CD4-positive, alpha-beta T cell (primary cell): ENCODE measurements at regions not wholly inside any gene's neighbourhood (a gene's known extent, or its start where the extent isn't known, plus 50 kb on each side); places are given as distances from the start of the nearest gene placed in this dataset.

Source experiments
- ATAC-seq: fragments of 200-7000 bp; cut with Tn5 transposase; one replicate; pipeline ENCODE4 v1.10.0; 2022; ENCODE audit warnings: mild to moderate bottlenecking; ENCODE audit not compliant: poor library complexity
- CTCF ChIA-PET: fragments of 350-600 bp; sonication (Branson Sonifier 250); formaldehyde crosslinking; loops from one replicate; lab custom pipeline; 2021; ENCODE audit warnings: antibody characterized with exemption, inconsistent platforms; lab: Charles Lee
- POLR2A ChIA-PET: fragments of 350-600 bp; sonication (Branson Sonifier 250); formaldehyde crosslinking; loops from one replicate; lab custom pipeline; 2021; ENCODE audit warnings: antibody characterized with exemption, inconsistent platforms; lab: Charles Lee
- DNase-seq, 14 experiments: peaks; one replicate each; pipeline ENCODE4 v3.0.0-alpha.2; 2013 to 2020; ENCODE audit warnings: mixed read lengths in 2 of 14
- H3K27ac ChIP-seq, 2 donors: one replicate each; pipeline versions ENCODE4 v1.5.1 to v1.7.0; 2013; ENCODE audit warnings: low read length in 2 of 2, low read depth in 1 of 2, mild to moderate bottlenecking in 1 of 2
- H3K27me3 ChIP-seq, 2 experiments: 1 replicate in 1 of 2; 2 replicates in 1 of 2; pipeline versions ENCODE4 v1.6.1 to v1.7.0; 2013; ENCODE audit warnings: low read length in 2 of 2, control low read depth in 1 of 2, mild to moderate bottlenecking in 1 of 2, moderate library complexity in 1 of 2; ENCODE audit not compliant: insufficient read depth in 2 of 2, control insufficient read depth in 1 of 2
- H3K36me3 ChIP-seq: one replicate; pipeline ENCODE4 v1.6.1; 2013; ENCODE audit warnings: low read length, control low read depth; ENCODE audit not compliant: insufficient read depth
- H3K4me1 ChIP-seq: one replicate; pipeline ENCODE4 v1.6.1; 2013; ENCODE audit warnings: low read length, control low read depth; ENCODE audit not compliant: insufficient read depth
- H3K4me3 ChIP-seq: one replicate; pipeline ENCODE4 v1.5.1; 2013; ENCODE audit warnings: mild to moderate bottlenecking, low read length, moderate library complexity
- H3K9me3 ChIP-seq, 2 experiments: 1 replicate in 1 of 2; 2 replicates in 1 of 2; pipeline versions ENCODE4 v1.6.1 to v1.7.0; 2013; ENCODE audit warnings: low read length in 2 of 2, mild to moderate bottlenecking in 2 of 2, control low read depth in 1 of 2, moderate library complexity in 1 of 2; ENCODE audit not compliant: control insufficient read depth in 1 of 2, insufficient read depth in 1 of 2
- H3K27ac Mint-ChIP-seq: one replicate; pipeline ENCODE4 v1.8.0; 2020; ENCODE audit warnings: mixed read lengths
- H3K27me3 Mint-ChIP-seq: one replicate; pipeline ENCODE4 v1.8.0; 2021; ENCODE audit warnings: mixed read lengths
- H3K36me3 Mint-ChIP-seq: one replicate; pipeline ENCODE4 v1.8.0; 2021; ENCODE audit warnings: low read depth, mixed read lengths
- H3K4me1 Mint-ChIP-seq: one replicate; pipeline ENCODE4 v1.8.0; 2021; ENCODE audit warnings: low read depth, mixed read lengths
- H3K4me3 Mint-ChIP-seq: one replicate; pipeline ENCODE4 v1.8.0; 2020; ENCODE audit warnings: mild to moderate bottlenecking, mixed read lengths
- H3K9me3 Mint-ChIP-seq: one replicate; pipeline ENCODE4 v1.8.0; 2020; ENCODE audit warnings: mixed read lengths
- CTCF ChIP-seq: fragments of 200-600 bp; IDR thresholded peaks from one replicate; pipeline ENCODE4 v1.8.0; 2022; ENCODE audit warnings: antibody characterized with exemption, mild to moderate bottlenecking
- intact Hi-C, 2 experiments: fragments of 100-400 bp; cut with DNase I in 1 of 2; cut with micrococcal nuclease in 1 of 2; formaldehyde crosslinking; loops; one replicate each; pipeline versions ENCODE4 v1.15.1 to v1.9.0; 2023 to 2025; cut with DNase I, micrococcal nuclease

GRCh38 chr1:58136387-58136786, 410.1 kb downstream of the OMA1 start:
- ChIA-PET POLR2A (no interaction called here), CTCF (interaction anchor here (0.5 kb wide), 1 partner anchor 31 kb away, joined by 3 read pairs; no protein-coding TSS in a partner anchor)
- Histone ChIP-seq H3K4me1 (no peaks in the 10 kb centered on the region), H3K27ac (no peak overlapping the region), H3K4me3 (no peak overlapping the region), H3K36me3 (no peaks in the 10 kb centered on the region), H3K9me3 (peaks cover 0 to 6% of the 10 kb centered on the region in 2 experiments), H3K27me3 (no peaks in the 10 kb centered on the region)
- peak in 2 of 14 experiments; percentile 10 to 17 for DNase-seq
- Mint-ChIP-seq H3K36me3 (no peaks in the 10 kb centered on the region), H3K4me3 (no peak overlapping the region), H3K4me1 (peaks cover 6% of the 10 kb centered on the region), H3K27ac (no peak overlapping the region), H3K9me3 (peaks cover 6% of the 10 kb centered on the region), H3K27me3 (no peaks in the 10 kb centered on the region)
- ATAC-seq: no peak
- no peak for TF ChIP-seq CTCF
- intact Hi-C loops: no loop called here

- no peak overlapping the region for H3K27ac ChIP-seq
- H3K36me3 ChIP-seq: no peaks in the 10 kb centered on the region
- H3K27me3 ChIP-seq: no peaks in the 10 kb centered on the region
- peaks cover 0 to 6% of the 10 kb centered on the region in 2 experiments for H3K9me3 ChIP-seq
- TF ChIP-seq CTCF: no peak
- no peak overlapping the region for H3K4me3 ChIP-seq
- Mint-ChIP-seq H3K4me3 (no peak overlapping the region), H3K4me1 (peaks cover 6% of the 10 kb centered on the region), H3K27ac (no peak overlapping the region), H3K27me3 (no peaks in the 10 kb centered on the region), H3K36me3 (no peaks in the 10 kb centered on the region), H3K9me3 (peaks cover 6% of the 10 kb centered on the region)
- ChIA-PET POLR2A (no interaction called here), CTCF (no interaction called here)
- H3K4me1 ChIP-seq: no peaks in the 10 kb centered on the region
- DNase-seq (no peak), ATAC-seq (no peak)
- intact Hi-C loops: no loop called here
Measured at GRCh38 chr1:58135821-58136321, 410.7 kb downstream of the OMA1 start.

- no peaks in the 10 kb centered on the region for H3K27me3 Mint-ChIP-seq
- CTCF ChIA-PET: no interaction called here
- H3K9me3 ChIP-seq: peaks cover 0 to 6% of the 10 kb centered on the region in 2 experiments
- peaks cover 6% of the 10 kb centered on the region for H3K4me1 Mint-ChIP-seq
- POLR2A ChIA-PET: no interaction called here
- no peaks in the 10 kb centered on the region for H3K36me3 Mint-ChIP-seq
- DNase-seq: no peak
- no peak overlapping the region for H3K4me3 ChIP-seq
- no peaks in the 10 kb centered on the region for H3K4me1 ChIP-seq
- TF ChIP-seq CTCF: no peak
- no peak overlapping the region for H3K27ac ChIP-seq
- H3K27me3 ChIP-seq: no peaks in the 10 kb centered on the region
- intact Hi-C loops: no loop called here
- H3K36me3 ChIP-seq: no peaks in the 10 kb centered on the region
- no peak for ATAC-seq
- H3K27ac Mint-ChIP-seq: no peak overlapping the region
- no peaks in the 10 kb centered on the region for H3K9me3 Mint-ChIP-seq
- H3K4me3 Mint-ChIP-seq: no peak overlapping the region
Measured at GRCh38 chr1:58133562-58133961, 413.0 kb downstream of the OMA1 start.
